ENCODE measurements at regions not wholly inside any gene's neighbourhood (a gene's known extent, or its start where the extent isn't known, plus 50 kb on each side); places are given as distances from the start of the nearest gene placed in this dataset.

DNA sequence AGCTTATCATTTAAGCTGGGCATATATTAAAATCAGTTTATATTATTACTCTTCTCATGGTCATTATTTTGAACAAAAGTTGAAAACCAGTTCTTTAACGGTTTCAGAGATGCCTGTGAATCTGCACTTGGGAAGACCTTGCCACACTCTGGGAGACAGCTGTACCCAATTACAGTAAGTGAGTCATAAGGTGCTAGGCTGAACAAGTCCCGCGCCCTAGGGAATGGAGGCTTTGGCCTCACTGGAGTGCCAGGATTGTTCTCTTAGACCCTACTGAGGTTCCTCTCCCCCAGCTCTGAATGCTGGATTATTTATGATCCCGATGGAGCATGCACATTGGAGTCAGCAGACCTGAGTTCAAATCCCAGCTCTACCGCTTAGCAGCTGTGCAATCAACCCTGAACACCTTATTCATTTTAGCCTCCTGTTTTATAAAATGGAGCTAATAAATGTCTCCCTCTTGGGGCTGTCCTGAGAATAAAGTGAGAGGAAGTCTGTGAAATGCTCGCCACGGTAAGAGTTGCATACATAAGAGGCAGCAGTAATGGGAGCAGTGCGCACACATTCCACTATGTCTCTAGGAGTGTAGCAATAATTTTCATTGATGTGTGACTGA lies 266.2 kb downstream of the FOXD2 start:
- DNase-seq, result no peak
- intact Hi-C loops (cut with DNase I), result no loop called here
- 60 to 62% methylated on average over 7 to 8 of the region's 8 CpGs for WGBS, 2 donors
- peak overlapping the region in 2 of 4 donors; percentile 9 to 46 for H3K27ac ChIP-seq
- no peaks in the 10 kb centered on the region for H3K9me3 ChIP-seq
- peaks cover 7 to 46% (median 13%) of the 10 kb centered on the region in 4 donors for H3K27me3 ChIP-seq
- peaks cover 6 to 39% (median 7%) of the 10 kb centered on the region in 3 donors for H3K4me1 ChIP-seq
- no peaks in the 10 kb centered on the region for H3K36me3 ChIP-seq
- no peak overlapping the region for H3K4me3 ChIP-seq
- TF ChIP-seq POLR2A (IDR thresholded peaks at IDR 0.05), result no peak
- TF ChIP-seq, protein P1, sequence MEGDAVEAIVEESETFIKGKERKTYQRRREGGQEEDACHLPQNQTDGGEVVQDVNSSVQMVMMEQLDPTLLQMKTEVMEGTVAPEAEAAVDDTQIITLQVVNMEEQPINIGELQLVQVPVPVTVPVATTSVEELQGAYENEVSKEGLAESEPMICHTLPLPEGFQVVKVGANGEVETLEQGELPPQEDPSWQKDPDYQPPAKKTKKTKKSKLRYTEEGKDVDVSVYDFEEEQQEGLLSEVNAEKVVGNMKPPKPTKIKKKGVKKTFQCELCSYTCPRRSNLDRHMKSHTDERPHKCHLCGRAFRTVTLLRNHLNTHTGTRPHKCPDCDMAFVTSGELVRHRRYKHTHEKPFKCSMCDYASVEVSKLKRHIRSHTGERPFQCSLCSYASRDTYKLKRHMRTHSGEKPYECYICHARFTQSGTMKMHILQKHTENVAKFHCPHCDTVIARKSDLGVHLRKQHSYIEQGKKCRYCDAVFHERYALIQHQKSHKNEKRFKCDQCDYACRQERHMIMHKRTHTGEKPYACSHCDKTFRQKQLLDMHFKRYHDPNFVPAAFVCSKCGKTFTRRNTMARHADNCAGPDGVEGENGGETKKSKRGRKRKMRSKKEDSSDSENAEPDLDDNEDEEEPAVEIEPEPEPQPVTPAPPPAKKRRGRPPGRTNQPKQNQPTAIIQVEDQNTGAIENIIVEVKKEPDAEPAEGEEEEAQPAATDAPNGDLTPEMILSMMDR (IDR thresholded peaks at IDR 0.05), result peak in 1 of 6 experiments; percentile 9

DNA sequence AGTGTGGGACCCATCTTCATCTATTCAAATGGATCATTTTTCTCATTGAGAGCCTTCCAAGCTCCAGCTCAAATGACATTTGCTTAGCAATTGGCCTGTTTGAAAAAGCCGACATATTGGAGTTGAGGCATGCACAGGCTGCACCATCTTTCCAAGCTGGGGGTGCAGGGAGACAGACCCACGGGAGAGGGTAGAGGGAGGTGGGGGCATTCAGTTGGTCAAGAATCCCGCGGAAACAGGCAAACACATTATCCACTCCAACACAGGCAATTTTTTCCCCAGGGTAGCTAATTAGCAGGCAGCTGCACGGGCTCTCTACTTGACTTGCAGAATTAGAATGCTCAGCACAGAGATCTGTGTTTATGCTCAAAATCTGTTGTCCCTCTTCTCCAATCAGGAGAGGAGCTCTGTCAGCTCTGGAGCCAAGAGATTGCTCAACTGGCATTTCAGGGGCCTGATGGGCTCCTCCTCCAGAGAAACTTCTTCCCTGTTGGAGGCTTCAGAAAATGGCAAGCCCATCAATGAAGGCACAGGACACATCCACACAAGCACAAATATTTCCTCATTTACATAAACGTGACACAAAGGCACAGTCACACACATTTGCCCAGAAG lies 267.8 kb downstream of the FOXD2 start:
- Histone ChIP-seq H3K9me3 (no peaks in the 10 kb centered on the region), H3K36me3 (no peaks in the 10 kb centered on the region), H3K27me3 (peaks cover 14 to 61% (median 24%) of the 10 kb centered on the region in 4 donors), H3K27ac (no peak overlapping the region), H3K4me1 (peaks cover 19 to 55% (median 20%) of the 10 kb centered on the region in 3 donors), H3K4me3 (no peak overlapping the region)
- no peak for DNase-seq
- intact Hi-C loops (cut with DNase I), result loop anchor here (5.0 kb wide), 1 partner anchor 263 kb away; no protein-coding TSS in a partner anchor
- WGBS, 2 donors, result 58 to 76% methylated on average over 4 to 5 of the region's 6 CpGs
- TF ChIP-seq, protein P1 (IDR thresholded peaks at IDR 0.05), result no peak
- no peak for TF ChIP-seq POLR2A (IDR thresholded peaks at IDR 0.05)

DNA sequence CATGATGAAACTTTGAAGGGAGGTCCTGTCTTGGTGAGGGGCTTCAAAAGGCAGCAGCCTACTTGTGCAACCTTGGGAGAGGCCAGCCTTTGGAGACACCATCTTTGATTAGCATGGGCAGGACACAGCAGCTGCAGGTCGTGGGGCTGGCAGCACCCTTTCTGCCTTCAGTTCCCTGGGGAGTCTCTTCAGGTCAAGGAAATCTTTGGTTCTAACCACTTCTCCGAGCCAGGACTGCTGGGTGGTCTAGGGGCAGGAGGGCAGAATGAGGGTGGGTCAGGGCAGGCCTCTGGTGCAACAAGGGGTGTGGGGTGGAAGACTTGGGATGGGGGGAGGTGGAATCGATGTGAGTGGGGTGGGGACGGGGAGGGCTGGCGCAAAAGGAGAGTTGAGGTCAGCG lies 269.7 kb downstream of the FOXD2 start:
- H3K4me1 ChIP-seq, result peaks cover 19 to 59% (median 20%) of the 10 kb centered on the region in 3 donors
- intact Hi-C loops (cut with DNase I), result loop anchor here (5.0 kb wide), 1 partner anchor 265 kb away; no protein-coding TSS in a partner anchor
- no peaks in the 10 kb centered on the region for H3K9me3 ChIP-seq
- no peak overlapping the region for H3K4me3 ChIP-seq
- WGBS, 2 donors, result 59% methylated on average over 5 of the region's 6 CpGs; no CpG with 5 or more reads in 1 of the 2 donors
- peaks cover 14 to 80% (median 32%) of the 10 kb centered on the region in 4 donors for H3K27me3 ChIP-seq
- no peak for DNase-seq
- H3K36me3 ChIP-seq, result no peaks in the 10 kb centered on the region
- no peak overlapping the region for H3K27ac ChIP-seq
- TF ChIP-seq, protein P1 (IDR thresholded peaks at IDR 0.05), result no peak
- no peak for TF ChIP-seq POLR2A (IDR thresholded peaks at IDR 0.05)

DNA sequence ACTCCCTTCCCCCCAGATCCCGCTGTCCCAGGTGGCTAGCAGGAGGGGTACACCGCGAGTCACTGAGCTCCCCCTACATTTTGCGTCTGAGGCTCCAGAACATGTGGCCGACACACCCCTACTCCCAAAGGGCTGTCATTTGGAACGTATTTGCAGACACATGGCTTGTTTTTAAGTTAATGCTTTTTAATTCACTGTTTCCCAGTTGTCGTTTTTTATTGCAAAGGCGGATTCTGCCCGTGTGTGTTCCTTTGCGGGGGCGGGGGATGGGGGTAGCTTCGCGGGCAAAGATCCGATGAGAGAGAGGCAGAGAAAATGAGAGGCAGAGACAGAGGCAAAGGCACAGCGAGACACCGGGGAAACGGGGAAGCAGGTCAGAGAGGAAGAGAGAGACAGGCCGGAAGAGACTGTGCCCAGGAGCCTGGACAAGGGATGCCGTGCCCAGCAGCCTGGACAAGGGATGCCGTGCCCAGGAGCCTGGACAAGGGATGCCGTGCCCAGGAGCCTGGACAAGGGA lies 270.2 kb downstream of the FOXD2 start:
- Histone ChIP-seq H3K9me3 (no peaks in the 10 kb centered on the region), H3K27ac (no peak overlapping the region), H3K27me3 (peaks cover 14 to 86% (median 32%) of the 10 kb centered on the region in 4 donors), H3K36me3 (no peaks in the 10 kb centered on the region), H3K4me3 (peak overlapping the region in 1 of 4 donors; percentile 63), H3K4me1 (peaks cover 19 to 55% (median 20%) of the 10 kb centered on the region in 3 donors)
- no peak for DNase-seq
- 17 to 24% methylated on average over 17 of the region's 21 CpGs for WGBS, 2 donors
- TF ChIP-seq, protein P1 (IDR thresholded peaks at IDR 0.05), result no peak
- no peak for TF ChIP-seq POLR2A (IDR thresholded peaks at IDR 0.05)
- intact Hi-C loops (cut with DNase I), result loop anchor here (5.0 kb wide), 1 partner anchor 266 kb away; no protein-coding TSS in a partner anchor

DNA sequence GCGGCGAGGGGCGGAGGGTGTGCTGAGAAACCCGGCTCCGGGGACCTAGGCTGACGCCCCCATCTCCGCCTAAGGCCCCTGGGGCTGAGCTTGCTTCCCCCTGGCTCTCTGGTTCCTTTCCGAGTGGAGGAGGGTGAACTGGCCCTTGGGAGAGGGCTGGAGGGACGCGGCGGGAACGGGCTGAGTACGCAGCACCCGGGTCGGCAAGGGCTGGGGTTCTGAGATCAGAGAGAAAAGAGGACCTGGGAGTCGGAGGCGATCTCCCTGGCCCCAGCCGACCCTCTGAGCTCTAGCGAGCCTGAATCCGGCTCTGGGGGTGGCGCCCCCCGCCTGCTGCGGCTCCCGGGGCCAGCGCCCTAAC lies 270.8 kb downstream of the FOXD2 start:
- DNase-seq, result no peak
- Histone ChIP-seq H3K36me3 (no peaks in the 10 kb centered on the region), H3K27me3 (peaks cover 14 to 91% (median 32%) of the 10 kb centered on the region in 4 donors), H3K9me3 (no peaks in the 10 kb centered on the region), H3K4me3 (peak overlapping the region in 3 of 4 donors; percentile 34 to 63 (median 41)), H3K27ac (peak overlapping the region in 1 of 4 donors; percentile 14), H3K4me1 (peaks cover 19 to 49% (median 20%) of the 10 kb centered on the region in 3 donors)
- intact Hi-C loops (cut with DNase I), result loop anchor here (5.0 kb wide), 1 partner anchor 266 kb away; no protein-coding TSS in a partner anchor
- TF ChIP-seq, protein P1 (IDR thresholded peaks at IDR 0.05), result no peak
- no peak for TF ChIP-seq POLR2A (IDR thresholded peaks at IDR 0.05)
- 0 to 5% methylated on average over 1 to 4 of the region's 25 CpGs for WGBS, 2 donors

Measured in esophagus squamous epithelium (tissue), 5 donors.